Lower lobe of right lung (tissue), 2 donors: ENCODE measurements at regions not wholly inside any gene's neighbourhood (a gene's known extent, or its start where the extent isn't known, plus 50 kb on each side); places are given as distances from the start of the nearest gene placed in this dataset.

Experiments
- ATAC-seq, 2 donors: fragments of 200-7000 bp; cut with Tn5 transposase; one replicate each; pipeline ENCODE4 v1.9.1; 2020 to 2022; ENCODE audit warnings: mild to moderate bottlenecking in 2 of 2, moderate library complexity in 2 of 2
- DNase-seq: peaks from one replicate; pipeline ENCODE4 v3.0.0-alpha.2; 2020
- H3K27ac ChIP-seq: fragments of 200-600 bp; one replicate; pipeline ENCODE4 v1.8.0; 2022
- H3K27me3 ChIP-seq: fragments of 200-600 bp; one replicate; pipeline ENCODE4 v1.8.0; 2022; ENCODE audit warnings: low read depth
- H3K36me3 ChIP-seq: fragments of 200-600 bp; one replicate; pipeline ENCODE4 v1.8.0; 2022; ENCODE audit warnings: mild to moderate bottlenecking
- H3K4me1 ChIP-seq: fragments of 200-600 bp; one replicate; pipeline ENCODE4 v1.8.0; 2022
- H3K4me3 ChIP-seq: fragments of 200-600 bp; one replicate; pipeline ENCODE4 v1.8.0; 2022; ENCODE audit warnings: mild to moderate bottlenecking
- H3K9me3 ChIP-seq: fragments of 200-600 bp; one replicate; pipeline ENCODE4 v1.8.0; 2022
- intact Hi-C: fragments of 100-400 bp; cut with DNase I; formaldehyde crosslinking; loops from one replicate; pipeline ENCODE4 v1.11.0; 2022
- TF ChIP-seq, protein P1 (sequence below): fragments of 200-600 bp; IDR thresholded peaks from one replicate; pipeline ENCODE4 v1.8.0; 2022; ENCODE audit warnings: antibody characterized with exemption, mild to moderate bottlenecking
- donor health status: DM: no; HTN: yes; CAD: no; lungs with severe emphysema.

- DNase-seq, result no peak
- TF ChIP-seq, protein P1, sequence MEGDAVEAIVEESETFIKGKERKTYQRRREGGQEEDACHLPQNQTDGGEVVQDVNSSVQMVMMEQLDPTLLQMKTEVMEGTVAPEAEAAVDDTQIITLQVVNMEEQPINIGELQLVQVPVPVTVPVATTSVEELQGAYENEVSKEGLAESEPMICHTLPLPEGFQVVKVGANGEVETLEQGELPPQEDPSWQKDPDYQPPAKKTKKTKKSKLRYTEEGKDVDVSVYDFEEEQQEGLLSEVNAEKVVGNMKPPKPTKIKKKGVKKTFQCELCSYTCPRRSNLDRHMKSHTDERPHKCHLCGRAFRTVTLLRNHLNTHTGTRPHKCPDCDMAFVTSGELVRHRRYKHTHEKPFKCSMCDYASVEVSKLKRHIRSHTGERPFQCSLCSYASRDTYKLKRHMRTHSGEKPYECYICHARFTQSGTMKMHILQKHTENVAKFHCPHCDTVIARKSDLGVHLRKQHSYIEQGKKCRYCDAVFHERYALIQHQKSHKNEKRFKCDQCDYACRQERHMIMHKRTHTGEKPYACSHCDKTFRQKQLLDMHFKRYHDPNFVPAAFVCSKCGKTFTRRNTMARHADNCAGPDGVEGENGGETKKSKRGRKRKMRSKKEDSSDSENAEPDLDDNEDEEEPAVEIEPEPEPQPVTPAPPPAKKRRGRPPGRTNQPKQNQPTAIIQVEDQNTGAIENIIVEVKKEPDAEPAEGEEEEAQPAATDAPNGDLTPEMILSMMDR, result no peak
- H3K4me1 ChIP-seq, result no peaks in the 10 kb centered on the region
- no peak overlapping the region for H3K27ac ChIP-seq
- H3K27me3 ChIP-seq, result no peaks in the 10 kb centered on the region
- no peak for ATAC-seq
- H3K36me3 ChIP-seq, result no peaks in the 10 kb centered on the region
- intact Hi-C loops, result no loop called here
- H3K9me3 ChIP-seq, result no peaks in the 10 kb centered on the region
- H3K4me3 ChIP-seq, result no peak overlapping the region
Measured at GRCh38 chr2:176763851-176764404, 448.7 kb upstream of the HNRNPA3 start.

GRCh38 chr2:176764921-176765320 is 447.7 kb upstream of the HNRNPA3 start:
- Histone ChIP-seq H3K27me3 (no peaks in the 10 kb centered on the region), H3K9me3 (no peaks in the 10 kb centered on the region), H3K36me3 (no peaks in the 10 kb centered on the region), H3K4me3 (no peak overlapping the region), H3K27ac (no peak overlapping the region), H3K4me1 (no peaks in the 10 kb centered on the region)
- intact Hi-C loops, result no loop called here
- ATAC-seq, result no peak
- DNase-seq, result no peak
- TF ChIP-seq, protein P1, result no peak

- DNase-seq (no peak), ATAC-seq (no peak)
- H3K27me3 ChIP-seq, result no peaks in the 10 kb centered on the region
- TF ChIP-seq, protein P1, result no peak
- H3K36me3 ChIP-seq, result no peaks in the 10 kb centered on the region
- no peak overlapping the region for H3K27ac ChIP-seq
- H3K4me1 ChIP-seq, result no peaks in the 10 kb centered on the region
- H3K4me3 ChIP-seq, result no peak overlapping the region
- intact Hi-C loops, result no loop called here
- no peaks in the 10 kb centered on the region for H3K9me3 ChIP-seq
Measured at GRCh38 chr2:176766005-176766404, 446.6 kb upstream of the HNRNPA3 start.

DNA sequence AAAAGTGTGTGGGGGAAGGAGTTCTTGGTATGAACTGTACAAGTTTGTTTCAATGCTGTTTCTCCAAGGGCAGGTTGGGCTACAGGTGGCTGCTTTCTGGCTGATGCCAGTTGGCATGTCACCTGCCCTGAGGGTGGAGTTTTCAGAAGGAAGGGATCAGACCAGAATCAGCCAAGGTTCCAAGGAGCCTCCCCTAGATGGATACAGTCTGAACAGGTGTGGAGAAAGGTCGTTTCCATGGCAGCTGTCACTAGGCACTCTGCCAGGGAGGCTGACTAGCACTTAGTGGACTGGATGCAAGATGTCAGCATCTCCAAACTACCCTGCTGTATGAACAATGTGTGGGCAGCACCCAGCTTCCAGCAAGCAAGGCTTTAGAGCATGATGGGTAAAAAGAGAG is 444.4 kb upstream of the HNRNPA3 start:
- DNase-seq (no peak), ATAC-seq (no peak)
- Histone ChIP-seq H3K27me3 (no peaks in the 10 kb centered on the region), H3K9me3 (no peaks in the 10 kb centered on the region), H3K4me1 (no peaks in the 10 kb centered on the region), H3K27ac (no peak overlapping the region), H3K4me3 (no peak overlapping the region), H3K36me3 (no peaks in the 10 kb centered on the region)
- intact Hi-C loops, result no loop called here
- TF ChIP-seq, protein P1, result no peak

GRCh38 chr2:176769021-176769420 is 443.6 kb upstream of the HNRNPA3 start:
- no peaks in the 10 kb centered on the region for H3K36me3 ChIP-seq
- no peaks in the 10 kb centered on the region for H3K4me1 ChIP-seq
- no peak for ATAC-seq
- TF ChIP-seq, protein P1, result no peak
- H3K27me3 ChIP-seq, result no peaks in the 10 kb centered on the region
- intact Hi-C loops, result no loop called here
- H3K9me3 ChIP-seq, result no peaks in the 10 kb centered on the region
- no peak overlapping the region for H3K4me3 ChIP-seq
- no peak for DNase-seq
- H3K27ac ChIP-seq, result no peak overlapping the region
